K562 (cell line): ENCODE measurements at regions not wholly inside any gene's neighbourhood (a gene's known extent, or its start where the extent isn't known, plus 50 kb on each side); places are given as distances from the start of the nearest gene placed in this dataset.

ENCODE experiments used
- ATAC-seq: fragments of 200-7000 bp; cut with Tn5 transposase; 3 replicates; pipeline ENCODE4 v1.9.1; 2020; ENCODE audit warnings: moderate library complexity
- BruUV-seq: library from RNA; stranded (reverse); fragments of 400-500 nt; replicated peaks from 2 replicates; lab custom pipeline; 2021; lab: Mats Ljungman, UMichigan
- CTCF ChIA-PET: fragments of 300-600 bp; formaldehyde crosslinking; extraction: SDS; loops from one replicate; lab custom pipeline; 2021; ENCODE audit warnings: low intra/inter-chr PET ratio; lab: Yijun Ruan, JAX
- POLR2A ChIA-PET: fragments of 300-600, 350-650 bp; sonication (Branson Sonifier 250); formaldehyde crosslinking; extraction: SDS; loops from one replicate; lab custom pipeline; 2021; ENCODE audit warnings: antibody characterized with exemption, inconsistent platforms; lab: Yijun Ruan, JAX
- DNase-seq, 4 experiments: peaks; one replicate each; pipeline versions ENCODE4 v3.0.0 to v3.0.0-alpha.2; 2011 to 2018; ENCODE audit warnings: low spot score in 3 of 4, mixed read lengths in 3 of 4; ENCODE audit errors: extremely low read depth in 1 of 4
- FAIRE-seq: peaks from 2 replicates; lab custom pipeline; 2011; peaks lifted over from hg19 to GRCh38; lab: Jason Lieb, UNC
- H2AFZ ChIP-seq: 2 replicates; pipeline ENCODE4 v1.6.0; 2011; ENCODE audit warnings: low read depth, low read length, control low read depth, inconsistent platforms
- H3K27ac ChIP-seq: fragments of 200-600 bp; 3 replicates; pipeline ENCODE4 v1.8.0; 2011; ENCODE audit warnings: low read depth, mild to moderate bottlenecking, control low read depth, inconsistent platforms, low read length, moderate library complexity, mixed read lengths; ENCODE audit errors: extremely low read depth
- H3K27me3 ChIP-seq, 2 experiments: fragments of 300-600 bp in 1 of 2; 2 replicates in 1 of 2; 3 replicates in 1 of 2; pipeline versions ENCODE4 v1.6.0 to v1.8.0; 2011; ENCODE audit warnings: inconsistent platforms in 2 of 2, low read length in 2 of 2, mild to moderate bottlenecking in 1 of 2, mixed read lengths in 1 of 2, moderate library complexity in 1 of 2; ENCODE audit not compliant: control insufficient read depth in 2 of 2, insufficient read depth in 2 of 2
- H3K36me3 ChIP-seq: fragments of 300-600 bp; 3 replicates; pipeline ENCODE4 v1.8.0; 2011; ENCODE audit warnings: mild to moderate bottlenecking, low read length, inconsistent platforms; ENCODE audit not compliant: control insufficient read depth, insufficient read depth
- H3K4me1 ChIP-seq, 2 experiments: fragments of 200-600 bp in 1 of 2; replicated peaks in 1 of 2; 2 replicates in 1 of 2; 3 replicates in 1 of 2; pipeline versions ENCODE4 v1.5.1 to v1.8.0; 2011; ENCODE audit warnings: inconsistent platforms in 2 of 2, low read length in 2 of 2, mild to moderate bottlenecking in 1 of 2, mixed read lengths in 1 of 2, moderate library complexity in 1 of 2; ENCODE audit not compliant: control insufficient read depth in 2 of 2, insufficient read depth in 2 of 2
- H3K4me2 ChIP-seq: 2 replicates; pipeline ENCODE4 v1.6.1; 2011; ENCODE audit warnings: low read length, control low read depth, inconsistent platforms, mixed read lengths; ENCODE audit not compliant: insufficient read depth
- H3K4me3 ChIP-seq: fragments of 200-600 bp; sonication (generic), shearing (Covaris generic); 2 replicates; pipeline ENCODE4 v1.5.1; 2016; ENCODE audit warnings: control low read depth, inconsistent platforms
- H3K79me2 ChIP-seq: fragments of 200-600 bp; 3 replicates; pipeline ENCODE4 v1.8.0; 2011; ENCODE audit warnings: low read length, inconsistent platforms; ENCODE audit not compliant: control insufficient read depth, insufficient read depth
- H3K9ac ChIP-seq, 2 experiments: 2 replicates each; pipeline versions ENCODE4 v1.6.0 to v1.6.1; 2011; ENCODE audit warnings: low read depth in 2 of 2, low read length in 2 of 2, control low read depth in 1 of 2, inconsistent platforms in 1 of 2, mild to moderate bottlenecking in 1 of 2, mixed read lengths in 1 of 2; ENCODE audit not compliant: insufficient read depth in 1 of 2
- H3K9me1 ChIP-seq: one replicate; pipeline ENCODE4 v1.6.0; 2011; ENCODE audit warnings: inconsistent platforms, mild to moderate bottlenecking, low read length, moderate library complexity; ENCODE audit not compliant: control insufficient read depth, insufficient read depth
- H3K9me3 ChIP-seq: replicated peaks from 2 replicates; pipeline ENCODE4 v1.5.1; 2011; ENCODE audit warnings: low read depth, low read length, inconsistent platforms; ENCODE audit not compliant: control insufficient read depth, insufficient read depth
- H4K20me1 ChIP-seq: replicated peaks from 2 replicates; pipeline ENCODE4 v1.6.1; 2011; ENCODE audit warnings: low read length, inconsistent platforms, mixed read lengths; ENCODE audit not compliant: control insufficient read depth, insufficient read depth
- CHAMP1 ChIP-seq: fragments of 450-650 bp; IDR thresholded peaks from 2 replicates; pipeline ENCODE4 v1.6.1; 2016; ENCODE audit warnings: mild to moderate bottlenecking
- DLX4 ChIP-seq: fragments of 250-450 bp; sonication (Bioruptor Pico); IDR thresholded peaks from 2 replicates; pipeline ENCODE4 v1.6.1; 2021; ENCODE audit warnings: mild to moderate bottlenecking
- GTF2A2 ChIP-seq: IDR thresholded peaks from 2 replicates; pipeline ENCODE4 v1.6.1; 2016; ENCODE audit warnings: mild to moderate bottlenecking, missing genetic modification characterization, missing compliant biosample characterization
- HDAC6 ChIP-seq: IDR thresholded peaks from 2 replicates; pipeline ENCODE4 v1.6.1; 2012; ENCODE audit warnings: low read depth, mild to moderate bottlenecking, control low read depth, inconsistent platforms, low read length, moderate library complexity
- IRF1 ChIP-seq: sonication (generic); formaldehyde crosslinking; IDR thresholded peaks from 2 replicates; pipeline ENCODE4 v1.8.0; 2022; ENCODE audit warnings: missing genetic modification reagents, mild to moderate bottlenecking, borderline replicate concordance
- KLF6 ChIP-seq: fragments of 250-450 bp; sonication (Bioruptor Pico); IDR thresholded peaks from 2 replicates; pipeline ENCODE4 v1.4.0; 2020; ENCODE audit warnings: mild to moderate bottlenecking, moderate library complexity, borderline replicate concordance
- LARP7 ChIP-seq: fragments of 450-650 bp; IDR thresholded peaks from 2 replicates; pipeline ENCODE4 v1.6.1; 2016
- NFXL1 ChIP-seq: fragments of 450-650 bp; formaldehyde crosslinking; IDR thresholded peaks from 2 replicates; pipeline ENCODE4 v1.4.0; 2021; ENCODE audit warnings: mild to moderate bottlenecking
- OTX1 ChIP-seq: fragments of 450-650 bp; formaldehyde crosslinking; IDR thresholded peaks from 2 replicates; pipeline ENCODE4 v1.4.0; 2022; ENCODE audit warnings: mild to moderate bottlenecking
- RNF219 ChIP-seq: fragments of 250-450 bp; sonication (Bioruptor Pico); IDR thresholded peaks from 2 replicates; pipeline ENCODE4 v1.5.0; 2022; ENCODE audit warnings: mild to moderate bottlenecking
- SAFB ChIP-seq: fragments of 200-400 bp; formaldehyde crosslinking; IDR thresholded peaks from 2 replicates; pipeline ENCODE4 v1.6.1; 2017; ENCODE audit warnings: low read depth, low read length, borderline replicate concordance
- SP1 ChIP-seq: sonication (generic); formaldehyde crosslinking; IDR thresholded peaks from 2 replicates; pipeline ENCODE4 v1.8.1; 2022; ENCODE audit warnings: mild to moderate bottlenecking, missing genetic modification reagents
- ZBTB2 ChIP-seq: fragments of 450-650 bp; IDR thresholded peaks from 2 replicates; pipeline ENCODE4 v1.6.1; 2016; ENCODE audit warnings: antibody characterized with exemption
- ZNF280B ChIP-seq: fragments of 250-450 bp; sonication (Bioruptor Pico); IDR thresholded peaks from 2 replicates; pipeline ENCODE4 v1.5.1; 2021; ENCODE audit warnings: mild to moderate bottlenecking
- WGBS: fragments of 100-300 bp; shearing (Covaris generic); methylation state at CpG from one replicate; pipeline ENCODE4 v1.1.6; 2016; ENCODE audit warnings: low coverage, mixed read lengths; ENCODE audit not compliant: insufficient coverage; ENCODE audit errors: missing lambda C conversion rate; 5-methylcytosine and 5-hydroxymethylcytosine counted together
- in situ Hi-C: fragments of 300-500 bp; cut with MboI; formaldehyde crosslinking; loops from 4 replicates; pipeline ENCODE4 v1.15.0; 2018; ENCODE audit warnings: inconsistent platforms, mixed read lengths
- intact Hi-C: fragments of 100-400 bp; cut with micrococcal nuclease; formaldehyde crosslinking; loops from 2 replicates; pipeline ENCODE4 v1.14.2; 2022

- no peak for TF ChIP-seq SP1
- TF ChIP-seq LARP7 = no peak
- TF ChIP-seq KLF6 (CRISPR knock-in tag) = no peak
- TF ChIP-seq ZBTB2 = no peak
- no peak for TF ChIP-seq GTF2A2 (tag)
- no peak for TF ChIP-seq HDAC6
- no peak for TF ChIP-seq NFXL1
These were observed 582.4 kb downstream of the CMPK2 start (continued) for GRCh38 chr2:6283259-6283658.

GRCh38 chr2:6287406-6287805 lies 578.3 kb downstream of the CMPK2 start:
- Histone ChIP-seq H3K4me1 (no peaks in the 10 kb centered on the region), H2AFZ (no peak overlapping the region), H3K27ac (no peak overlapping the region), H3K4me3 (no peak overlapping the region), H3K9me1 (no peaks in the 10 kb centered on the region), H3K4me2 (no peak overlapping the region), H3K36me3 (no peaks in the 10 kb centered on the region), H3K9me3 (no peaks in the 10 kb centered on the region), H3K27me3 (no peaks in the 10 kb centered on the region), H4K20me1 (no peaks in the 10 kb centered on the region), H3K9ac (no peak overlapping the region), H3K79me2 (no peaks in the 10 kb centered on the region)
- in situ Hi-C loops = no loop called here
- no peak for DNase-seq
- BruUV-seq = no TSS peak
- POLR2A ChIA-PET = no interaction called here
- FAIRE-seq = no peak
- 2% methylated on average over 3 of the region's 4 CpGs for WGBS
- intact Hi-C loops = no loop called here
- CTCF ChIA-PET = no interaction called here
- no peak for ATAC-seq
- TF ChIP-seq CHAMP1 (no peak), ZNF280B (CRISPR knock-in tag) (no peak), RNF219 (CRISPR knock-in tag) (no peak), DLX4 (CRISPR knock-in tag) (no peak), IRF1 (CRISPR knock-in tag) (no peak), SAFB (no peak), OTX1 (CRISPR knock-in tag) (no peak)
